HG02623 (cell line): ENCODE measurements at regions not wholly inside any gene's neighbourhood (a gene's known extent, or its start where the extent isn't known, plus 50 kb on each side); places are given as distances from the start of the nearest gene placed in this dataset.
"Not testable (repeated sequence)": the region's sequence is repeated elsewhere in the genome, so short reads cannot be mapped to it uniquely, and the experiment has no call there.

Experiments
- ATAC-seq: cut with Tn5 transposase; IDR thresholded peaks from one replicate; pipeline ENCODE4 v1.9.1; 2021; ENCODE audit warnings: moderate library complexity; ENCODE audit not compliant: unreplicated experiment

GRCh38 chr6:97347111-97347510, 64.1 kb upstream of the MMS22L start:
- no peak for ATAC-seq

DNA sequence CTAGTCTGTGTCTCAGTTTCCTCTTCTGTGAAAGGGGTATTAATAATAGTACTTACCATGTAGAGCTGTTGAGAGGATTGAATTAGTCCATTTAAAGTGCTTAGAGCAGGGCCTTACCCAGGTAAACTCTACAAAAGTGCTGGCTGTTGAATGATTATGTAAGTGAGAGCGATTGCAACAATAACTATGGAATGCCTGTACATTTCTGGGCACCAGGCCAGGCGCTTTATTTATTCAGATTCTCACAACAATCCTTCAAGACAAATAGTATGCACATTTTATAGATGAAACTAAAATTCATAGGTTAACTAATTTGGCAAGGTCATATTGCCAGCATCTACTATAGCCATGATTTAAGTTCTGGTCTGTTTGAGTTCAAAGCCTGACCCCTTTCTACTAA, 78.3 kb upstream of the MMS22L start:
- no peak for ATAC-seq

DNA sequence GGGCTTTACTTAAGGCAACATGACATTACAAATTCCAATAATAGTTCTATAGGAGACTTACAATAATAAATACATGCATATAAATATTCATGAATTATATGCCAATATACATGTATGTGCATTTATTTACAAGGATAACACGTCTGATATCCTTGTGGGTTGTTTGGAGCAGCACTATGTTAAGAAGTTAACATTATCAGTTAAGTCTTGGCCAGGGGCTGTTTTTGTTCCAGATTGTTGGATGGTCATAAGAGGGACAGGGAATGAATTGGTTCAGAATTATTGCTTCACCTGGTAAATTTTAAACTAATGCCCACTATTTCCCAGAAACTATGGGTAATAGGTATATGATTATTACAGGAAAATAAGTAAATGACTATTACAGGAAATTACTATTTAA, 81.3 kb upstream of the MMS22L start:
- no peak for ATAC-seq

DNA sequence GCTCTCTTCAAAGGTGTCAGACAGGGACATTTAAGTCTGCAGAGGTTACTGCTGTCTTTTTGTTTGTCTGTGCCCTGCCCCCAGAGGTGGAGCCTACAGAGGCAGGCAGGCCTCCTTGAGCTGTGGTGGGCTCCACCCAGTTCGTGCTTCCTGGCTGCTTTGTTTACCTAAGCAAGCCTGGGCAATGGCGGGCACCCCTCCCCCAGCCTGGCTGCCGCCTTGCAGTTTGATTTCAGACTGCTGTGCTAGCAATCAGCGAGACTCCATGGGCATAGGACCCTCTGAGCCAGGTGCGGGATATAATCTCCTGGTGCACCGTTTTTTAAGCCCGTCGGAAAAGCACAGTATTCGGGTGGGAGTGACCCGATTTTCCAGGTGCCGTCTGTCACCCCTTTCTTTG, 99.1 kb upstream of the MMS22L start:
- not testable (repeated sequence) for ATAC-seq

DNA sequence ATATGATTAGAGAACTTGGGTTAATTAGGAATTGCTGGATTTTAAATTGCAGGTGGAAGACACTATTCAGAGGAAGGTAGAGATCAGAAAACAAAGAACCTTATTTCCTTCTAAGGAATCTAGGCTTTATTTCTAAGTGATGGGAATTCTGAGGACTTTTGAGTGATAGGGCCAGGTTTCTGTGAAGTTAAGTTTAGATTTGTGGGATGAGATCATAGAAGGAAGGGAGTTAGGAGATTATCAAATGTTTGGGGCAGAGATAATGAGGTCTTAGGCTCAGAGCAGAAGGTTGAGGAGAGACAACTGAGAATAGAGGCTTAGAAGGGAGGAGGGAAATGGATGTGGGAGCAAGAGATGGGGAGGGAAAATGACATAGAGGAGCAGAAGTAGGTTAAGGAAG, 109.7 kb upstream of the MMS22L start:
- no peak for ATAC-seq

DNA sequence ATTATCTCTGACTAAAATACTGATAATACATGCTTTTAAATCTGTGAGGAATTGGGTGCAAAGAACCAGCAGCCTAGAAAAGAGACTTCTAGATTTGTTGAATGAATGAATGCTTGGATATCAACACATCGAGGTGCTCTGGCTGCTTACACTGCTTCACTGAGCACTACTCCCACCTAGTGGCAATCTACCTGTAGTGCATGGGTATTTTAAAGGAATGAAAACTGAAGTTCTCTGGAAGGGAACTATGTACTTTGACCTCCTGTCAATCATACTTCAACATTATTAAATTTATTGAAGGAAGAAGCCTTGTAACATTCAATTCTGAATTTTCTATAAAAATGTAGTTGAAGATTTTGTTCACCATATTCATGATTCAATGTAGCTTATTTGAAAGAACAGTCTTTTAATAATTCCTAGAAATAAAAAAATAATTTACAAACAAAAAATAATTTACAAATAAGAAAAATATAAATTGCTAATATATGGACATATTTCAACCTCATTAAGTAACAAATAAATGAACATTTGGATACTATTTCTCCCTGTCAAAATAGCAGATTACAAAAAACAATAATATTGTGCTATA, 111.2 kb upstream of the MMS22L start:
- peak; percentile 94 for ATAC-seq

DNA sequence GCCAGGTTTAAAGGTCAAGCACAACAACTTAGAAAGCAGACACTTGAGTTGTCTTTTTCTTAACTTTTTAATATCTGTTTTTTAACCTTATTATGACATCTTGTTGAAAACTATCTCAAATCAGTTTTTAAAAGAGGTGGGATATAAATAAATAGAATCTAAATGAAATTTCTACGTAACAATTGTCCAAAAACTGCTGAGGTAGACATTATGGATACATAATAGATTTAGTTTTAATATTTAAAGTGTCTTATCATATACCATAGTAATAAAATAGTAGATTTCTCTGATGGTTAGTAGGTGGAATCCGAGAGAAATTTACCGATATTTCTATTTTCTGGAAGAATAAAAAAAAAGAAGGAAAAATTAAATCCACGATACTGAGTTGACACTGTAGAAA, 113.9 kb upstream of the MMS22L start:
- ATAC-seq = no peak

- ATAC-seq = no peak
These were observed 116.2 kb upstream of the MMS22L start for GRCh38 chr6:97399208-97399607.

DNA sequence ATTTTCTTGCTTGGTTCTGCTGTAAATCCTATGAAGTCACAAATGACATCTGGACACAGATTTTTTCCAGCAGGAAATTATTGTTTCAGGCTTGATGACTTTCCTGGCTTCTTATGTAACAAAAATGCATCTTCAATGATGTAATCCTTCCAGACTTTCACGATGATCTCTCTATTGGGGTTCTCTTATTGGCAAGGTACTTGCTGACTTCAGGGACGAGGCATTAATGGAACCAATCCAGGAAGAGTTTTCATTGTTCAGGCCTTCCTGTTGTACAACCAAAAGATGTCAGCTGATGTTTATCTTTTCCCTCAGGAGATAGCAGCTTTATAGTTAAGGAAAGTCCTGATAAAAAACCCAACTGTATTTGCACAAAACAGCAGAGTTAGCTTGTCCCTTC, 118.5 kb upstream of the MMS22L start:
- ATAC-seq = no peak

GRCh38 chr6:97405818-97406409, 122.9 kb upstream of the MMS22L start:
- ATAC-seq = no peak

- ATAC-seq = no peak
These were observed 123.6 kb upstream of the MMS22L start for GRCh38 chr6:97406633-97407032.

- ATAC-seq = no peak
These were observed 128.6 kb upstream of the MMS22L start for GRCh38 chr6:97411610-97412009.

- no peak for ATAC-seq
These were observed 129.5 kb upstream of the MMS22L start for GRCh38 chr6:97412511-97412910.

- no peak for ATAC-seq
These were observed 139.2 kb upstream of the MMS22L start for GRCh38 chr6:97422171-97422570.

GRCh38 chr6:97423190-97423589, 140.2 kb upstream of the MMS22L start:
- ATAC-seq = peak; percentile 60

- ATAC-seq = peak; percentile 77
These were observed 144.6 kb upstream of the MMS22L start for GRCh38 chr6:97427648-97428047.

- ATAC-seq = no peak
These were observed 154.1 kb upstream of the MMS22L start for GRCh38 chr6:97437087-97437486.

- peak; percentile 51 for ATAC-seq
These were observed 155.1 kb upstream of the MMS22L start for GRCh38 chr6:97438011-97438671.

GRCh38 chr6:97440590-97441176, 157.7 kb upstream of the MMS22L start:
- no peak for ATAC-seq

- ATAC-seq = no peak
These were observed 160.5 kb upstream of the MMS22L start for GRCh38 chr6:97443408-97444080.

DNA sequence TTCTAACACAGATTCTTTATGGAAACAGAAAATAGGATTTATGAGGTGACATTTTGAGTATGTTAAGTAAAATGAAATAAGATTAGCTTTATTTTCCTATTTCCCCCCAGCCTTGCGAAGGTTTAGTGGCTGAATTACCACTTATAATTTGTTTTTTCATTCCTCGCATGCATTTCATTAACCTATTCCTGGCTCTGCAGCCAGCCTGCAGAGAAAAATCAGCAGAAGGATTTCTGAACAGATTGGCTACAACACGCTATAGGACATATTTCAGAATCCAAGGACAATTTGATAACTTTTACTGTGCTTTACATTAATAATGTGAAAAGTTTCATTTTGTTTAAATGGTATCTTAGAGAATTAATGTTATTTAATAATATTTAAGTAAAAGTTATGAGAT, 162.4 kb upstream of the MMS22L start:
- no peak for ATAC-seq
